GM21576 (cell line): ENCODE measurements at regions not wholly inside any gene's neighbourhood (a gene's known extent, or its start where the extent isn't known, plus 50 kb on each side); places are given as distances from the start of the nearest gene placed in this dataset.

Source experiments
- ATAC-seq: cut with Tn5 transposase; IDR thresholded peaks from one replicate; pipeline ENCODE4 v1.9.1; 2021; ENCODE audit warnings: mild to moderate bottlenecking, moderate library complexity; ENCODE audit not compliant: unreplicated experiment

DNA sequence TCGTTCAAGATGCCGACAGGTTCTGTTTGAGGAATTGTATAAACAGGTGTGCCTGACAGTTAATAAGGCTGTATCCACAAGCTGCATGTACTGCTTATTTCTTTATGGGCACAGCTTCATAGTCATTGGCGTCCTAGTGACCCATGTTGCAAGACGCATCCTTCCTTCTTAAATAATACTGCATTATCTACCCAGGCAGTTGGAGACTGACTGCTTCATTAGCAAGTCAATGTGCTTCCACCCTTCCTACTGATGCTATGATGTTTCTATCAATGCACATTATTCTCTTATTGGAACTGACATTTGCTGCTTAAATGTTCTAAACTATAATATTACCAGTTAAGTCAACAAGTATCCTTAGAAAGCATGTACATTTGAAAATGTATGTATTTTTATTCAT, 950.0 kb upstream of the MIR17HG start:
- ATAC-seq: no peak

DNA sequence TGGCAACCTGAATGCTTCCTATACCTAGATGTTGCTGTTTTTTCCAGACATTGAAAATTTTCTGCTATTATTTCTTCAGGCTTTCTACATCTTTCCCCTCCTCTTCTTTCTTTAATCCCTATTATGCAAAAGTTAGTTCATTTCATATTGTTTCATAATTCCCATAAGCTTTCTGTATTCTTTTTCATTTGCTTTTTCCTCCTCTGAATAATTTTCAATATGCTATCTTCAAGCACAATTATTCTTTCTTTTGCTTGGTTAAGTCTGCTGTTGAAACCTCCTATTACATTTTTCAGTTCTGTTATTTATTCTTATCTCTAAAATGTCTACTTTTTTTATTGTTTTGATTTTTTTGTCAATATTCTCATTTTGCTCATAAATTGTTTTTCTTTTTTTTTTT, 947.1 kb upstream of the MIR17HG start:
- ATAC-seq: no peak

DNA sequence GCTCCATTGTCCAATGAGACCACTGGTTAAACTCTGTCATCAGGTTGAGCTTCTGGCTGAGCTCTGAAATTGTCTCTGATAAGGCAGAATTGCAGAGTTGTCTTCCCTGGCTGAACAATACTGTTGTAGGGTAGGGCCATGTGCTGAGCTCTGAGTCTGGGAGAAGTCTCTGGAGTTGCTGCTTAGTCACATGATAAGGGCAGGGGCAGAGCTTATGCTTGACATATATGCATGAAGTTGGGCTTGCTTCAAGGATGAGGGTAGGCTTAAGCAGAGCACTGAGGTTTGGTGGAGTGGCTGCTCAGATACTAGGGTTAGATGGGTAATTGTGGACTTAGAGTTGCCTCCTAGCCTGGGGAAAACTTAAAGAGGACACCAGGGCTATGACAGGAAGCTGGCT, 946.3 kb upstream of the MIR17HG start:
- ATAC-seq: no peak

DNA sequence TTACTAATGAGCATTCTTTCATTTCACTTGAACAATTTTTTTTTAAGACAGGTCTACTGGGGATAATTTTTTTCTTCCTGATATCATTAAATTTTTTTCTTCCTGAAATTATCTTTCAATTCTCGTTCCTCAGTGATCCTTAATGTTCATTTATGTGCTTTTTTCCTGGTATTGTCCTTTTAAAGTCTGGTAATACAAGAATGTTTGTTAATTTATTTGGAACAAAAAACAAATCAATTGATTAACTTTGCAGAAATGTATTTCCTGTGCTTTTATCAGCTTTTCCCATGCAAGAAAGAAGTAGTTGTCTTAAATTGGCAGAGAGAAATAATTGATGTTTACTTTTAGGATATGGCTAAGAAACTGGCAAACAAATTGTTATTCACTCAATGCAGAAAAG, 945.4 kb upstream of the MIR17HG start:
- ATAC-seq: no peak

DNA sequence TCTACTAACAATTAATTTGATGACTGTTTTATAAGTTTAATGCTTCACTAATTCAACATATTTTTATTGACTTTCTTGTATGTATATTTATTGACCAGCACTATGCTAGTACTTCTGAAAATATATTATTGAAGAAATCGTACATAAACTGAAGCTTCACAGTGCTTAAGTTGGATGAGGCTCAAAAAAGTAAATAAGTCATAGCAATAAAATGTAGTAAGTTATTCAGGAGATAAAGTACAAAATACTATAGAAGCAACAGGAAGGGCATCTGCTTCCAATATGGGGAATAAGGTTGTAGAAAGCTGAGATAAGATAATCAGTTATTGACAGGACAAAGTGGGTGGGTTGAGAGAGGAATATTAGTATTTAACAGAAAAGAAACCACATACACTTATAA, 944.9 kb upstream of the MIR17HG start:
- ATAC-seq: no peak

DNA sequence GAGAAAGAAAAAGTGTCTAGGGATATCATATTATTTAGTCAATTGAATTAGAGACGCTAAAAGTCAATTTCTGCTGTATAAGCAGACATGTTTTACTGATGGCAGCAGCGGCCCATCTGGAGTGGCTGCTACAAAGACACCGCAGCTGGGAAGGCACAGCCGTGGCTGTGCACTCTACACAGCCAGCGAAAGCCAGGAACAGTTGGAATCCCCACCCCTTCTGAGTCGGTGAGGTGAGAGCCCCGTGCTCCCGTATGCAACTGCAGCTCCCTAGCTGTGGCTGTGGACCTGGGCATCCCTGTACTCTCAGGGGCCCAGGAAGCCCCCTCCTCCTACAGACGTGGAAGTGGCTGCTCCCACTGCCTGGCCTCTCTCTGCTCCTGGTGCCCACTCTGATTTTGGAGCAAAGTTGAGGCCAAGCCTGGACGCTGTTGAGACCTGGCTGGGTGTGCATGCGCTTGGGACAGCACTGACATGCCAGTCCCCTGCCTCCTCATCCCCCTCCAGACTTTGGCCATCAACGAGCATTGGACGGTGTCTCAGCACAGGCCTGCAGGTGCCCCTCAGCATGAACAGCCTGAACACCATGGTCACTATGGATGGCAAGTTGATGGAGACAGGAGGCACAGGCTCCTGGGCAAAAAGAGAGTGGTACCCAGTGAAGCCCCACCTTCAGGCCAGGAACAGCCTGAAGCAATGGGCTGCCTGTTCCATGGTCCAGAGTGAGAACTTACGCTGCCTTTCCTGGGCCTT, 944.0 kb upstream of the MIR17HG start:
- no peak for ATAC-seq

DNA sequence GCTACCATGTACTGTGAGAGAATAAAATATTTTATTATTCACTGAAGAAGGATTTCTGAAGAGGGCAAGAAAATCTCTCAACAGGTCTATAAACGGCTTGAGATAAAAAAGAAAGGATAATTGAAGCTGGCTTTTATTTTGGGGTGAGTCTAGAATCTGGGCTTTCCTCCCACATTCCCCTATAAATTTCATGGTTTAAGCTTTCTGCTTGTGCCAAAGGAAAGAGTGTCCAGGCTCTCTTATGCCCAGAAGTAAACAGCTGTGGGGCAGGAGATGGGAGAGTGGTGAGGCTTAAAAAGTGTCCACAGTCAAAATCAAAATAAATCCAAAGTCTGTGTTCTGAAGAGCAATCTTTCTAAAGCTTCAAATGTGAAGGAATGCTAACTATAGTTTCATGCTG, 942.2 kb upstream of the MIR17HG start:
- ATAC-seq: no peak

DNA sequence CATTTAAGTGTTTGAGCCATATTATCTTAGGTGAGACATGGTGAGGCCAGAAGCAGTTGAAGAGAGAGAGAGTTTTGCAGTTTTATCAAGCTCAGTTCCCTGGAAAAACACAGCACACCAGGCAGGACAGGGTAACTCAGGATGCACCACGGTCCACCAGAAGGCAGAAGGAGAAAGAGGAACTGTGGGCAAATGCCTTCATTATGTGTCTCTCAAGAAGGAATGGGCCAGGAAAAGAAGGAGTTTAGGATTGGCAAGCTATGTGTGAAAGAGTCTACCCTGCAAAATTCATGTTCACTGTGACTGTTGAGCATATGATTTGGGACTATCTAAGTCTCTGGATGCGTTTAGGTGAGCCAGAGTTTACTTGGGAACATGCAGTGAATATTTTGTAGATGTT, 934.5 kb upstream of the MIR17HG start:
- ATAC-seq: no peak

DNA sequence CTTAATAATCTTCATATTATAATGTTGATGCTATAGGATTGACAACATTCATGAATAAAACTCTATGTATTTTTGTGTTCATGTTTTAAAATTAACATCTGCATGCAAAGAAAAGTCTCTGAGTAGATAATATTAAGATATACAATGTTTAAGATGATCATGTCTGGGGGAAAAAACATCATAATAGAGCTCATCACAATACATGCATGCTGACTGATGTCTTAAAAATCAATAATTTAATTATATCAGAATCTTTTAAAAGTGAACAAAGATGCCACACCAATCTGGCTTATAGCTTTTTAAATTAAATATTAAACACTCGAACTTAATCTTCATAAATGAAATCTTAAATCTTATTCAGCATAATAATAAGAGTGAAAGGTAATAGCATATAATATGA, 933.9 kb upstream of the MIR17HG start:
- ATAC-seq: no peak

DNA sequence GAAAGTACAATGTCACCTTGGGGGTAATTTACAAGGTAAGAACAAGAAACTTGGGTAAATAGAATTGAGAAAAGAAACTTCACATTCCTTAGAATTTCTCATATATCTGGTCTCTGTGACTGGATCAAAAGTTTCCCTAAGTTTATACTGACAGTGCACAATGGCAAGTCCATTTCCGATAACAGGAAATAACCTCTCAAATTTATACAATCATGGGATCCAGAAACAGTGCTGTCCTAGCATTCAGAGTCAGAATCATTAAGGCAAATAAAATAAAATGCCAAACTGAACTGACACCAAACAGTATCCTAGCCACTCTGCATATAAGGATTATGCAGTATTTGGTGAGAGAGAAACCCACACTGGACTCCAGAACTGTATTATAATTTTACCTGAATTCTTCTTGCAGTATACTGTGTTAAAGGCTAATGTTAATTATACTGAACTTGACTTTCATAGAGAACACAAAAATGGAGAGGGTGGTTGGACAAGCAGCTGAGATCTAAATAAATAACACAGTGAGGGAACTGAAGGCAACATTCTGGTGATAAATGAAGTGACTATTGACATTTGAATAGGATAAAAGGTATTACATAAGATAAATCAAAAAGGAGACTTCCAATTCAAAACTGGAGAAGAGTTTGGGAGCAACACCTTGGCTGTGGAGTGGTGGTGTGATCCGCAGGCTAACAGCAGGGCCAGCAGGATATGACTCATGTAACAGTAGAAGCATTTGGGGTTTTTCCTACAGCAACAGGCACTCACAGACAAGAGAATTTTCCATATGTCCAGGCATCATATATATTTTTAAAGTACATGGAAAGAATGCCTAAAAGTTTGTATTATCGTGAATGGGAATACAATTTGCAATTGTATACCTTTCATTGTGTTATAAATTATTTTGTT, 932.5 kb upstream of the MIR17HG start:
- ATAC-seq: no peak

DNA sequence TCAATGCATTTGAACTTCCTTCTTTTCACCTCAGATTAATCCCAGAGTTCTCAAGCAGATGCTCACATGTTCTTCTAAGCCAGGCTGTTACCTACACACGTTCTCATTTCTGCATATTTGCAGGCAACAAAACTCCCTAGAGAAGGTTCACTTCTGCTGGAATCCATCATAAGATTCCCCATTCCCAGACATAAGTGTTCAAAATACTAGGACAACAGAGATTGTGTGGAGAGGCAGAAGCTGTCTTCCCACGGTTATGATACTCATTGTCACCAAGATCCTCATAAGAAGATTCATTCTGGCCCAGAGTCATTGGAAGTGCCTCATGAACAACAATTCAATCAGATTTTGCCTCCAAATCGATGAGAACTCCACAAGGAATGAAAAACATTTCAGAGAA, 931.6 kb upstream of the MIR17HG start:
- ATAC-seq: no peak

DNA sequence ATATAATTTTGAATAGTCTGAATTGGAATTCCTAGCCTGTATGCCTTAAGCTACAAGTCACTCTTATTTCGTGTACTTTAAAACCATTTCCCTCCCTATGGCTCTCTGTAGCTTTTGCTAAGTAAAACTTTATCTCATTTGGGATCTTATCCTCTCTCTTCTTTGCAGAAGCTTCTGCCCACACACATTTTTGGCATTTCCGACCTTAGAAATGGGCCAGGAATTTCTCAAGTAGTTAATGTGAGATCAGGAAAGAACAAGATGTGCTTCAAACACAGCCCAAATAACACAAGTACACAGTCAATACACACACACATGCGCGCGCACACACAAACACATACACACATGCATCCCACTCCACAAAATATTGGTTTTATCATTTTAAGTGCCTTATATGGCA, 931.0 kb upstream of the MIR17HG start:
- ATAC-seq: no peak

DNA sequence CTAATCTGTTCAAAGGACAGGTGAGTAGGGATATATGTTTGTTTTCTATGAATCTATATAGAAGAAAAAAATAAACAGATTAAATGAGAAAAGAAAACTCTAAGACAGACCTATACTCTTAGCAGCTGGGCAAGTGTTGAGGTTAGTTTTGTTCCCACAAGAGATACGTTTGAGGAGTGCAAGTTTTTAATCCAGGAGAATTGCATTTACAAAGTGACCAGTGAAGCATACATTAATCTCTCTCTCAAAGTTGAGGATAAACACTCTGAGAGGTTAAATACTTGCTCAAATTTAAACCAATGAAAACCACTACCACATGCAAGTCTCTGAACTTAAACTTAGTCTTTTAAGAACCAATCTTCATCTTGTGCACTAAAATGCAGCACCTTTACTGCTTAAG, 930.5 kb upstream of the MIR17HG start:
- no peak for ATAC-seq

DNA sequence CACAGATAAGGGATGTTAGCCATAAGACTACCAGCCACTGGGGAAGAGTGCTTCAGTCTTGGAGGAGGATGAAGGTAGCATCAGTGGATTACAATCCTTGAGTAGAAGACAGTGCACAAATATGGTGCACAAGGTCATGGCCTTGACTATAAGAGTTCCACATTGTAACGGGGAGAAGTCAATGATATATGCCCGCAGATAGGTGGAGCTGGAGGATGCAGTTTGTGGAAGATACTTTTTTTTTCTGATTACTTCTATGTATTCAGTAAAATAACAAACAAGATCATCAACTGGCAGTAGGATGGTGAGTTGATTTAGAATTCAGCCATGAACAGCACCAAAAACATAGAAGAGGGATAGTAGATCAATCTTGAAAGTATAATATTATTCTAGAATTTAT, 926.8 kb upstream of the MIR17HG start:
- no peak for ATAC-seq

DNA sequence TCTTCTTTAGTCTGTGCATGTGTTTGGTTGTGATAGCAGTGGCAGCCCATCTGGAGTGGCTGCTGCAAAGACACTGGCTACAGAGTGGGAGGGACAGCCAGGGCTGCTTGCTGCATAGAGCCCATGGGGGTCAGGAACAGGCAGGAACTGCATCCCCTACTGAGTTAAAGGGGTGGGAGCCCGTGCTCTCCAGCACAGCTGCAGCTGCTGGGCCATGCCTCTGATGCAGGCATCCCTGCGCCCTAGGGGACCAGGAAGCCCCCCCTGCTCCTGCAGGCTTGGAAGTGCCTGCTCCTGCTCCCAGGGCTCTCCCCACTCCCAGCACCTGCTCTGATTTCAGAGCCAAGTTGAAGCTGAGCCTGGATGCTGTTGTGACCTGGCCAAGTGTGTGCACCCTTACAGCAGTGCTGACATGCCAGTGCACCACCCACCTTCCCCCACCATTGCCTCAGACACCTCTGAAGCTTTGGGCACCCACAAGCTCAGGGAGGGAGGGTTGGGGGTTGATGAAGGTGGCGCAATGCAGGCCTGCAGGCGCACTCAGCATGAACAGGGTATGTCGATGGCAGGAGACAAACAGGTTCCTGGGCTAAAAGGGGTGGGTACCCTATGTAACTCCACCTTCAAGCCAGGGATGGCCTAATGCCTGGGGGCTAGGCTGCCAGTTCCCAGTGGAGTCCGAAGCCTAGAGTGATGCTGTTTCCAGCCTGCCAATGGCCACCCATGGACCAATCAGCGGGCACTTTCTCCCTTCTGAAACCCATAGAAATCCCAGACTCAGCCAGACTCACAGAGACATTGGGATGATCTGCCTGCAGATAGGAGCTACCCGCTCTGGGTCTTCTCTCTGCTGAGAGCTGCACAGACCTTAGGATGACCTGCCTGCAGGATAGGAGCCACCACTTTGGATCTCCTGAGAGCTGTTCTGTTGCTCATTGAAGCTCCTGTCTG, 919.9 kb upstream of the MIR17HG start:
- ATAC-seq: no peak

DNA sequence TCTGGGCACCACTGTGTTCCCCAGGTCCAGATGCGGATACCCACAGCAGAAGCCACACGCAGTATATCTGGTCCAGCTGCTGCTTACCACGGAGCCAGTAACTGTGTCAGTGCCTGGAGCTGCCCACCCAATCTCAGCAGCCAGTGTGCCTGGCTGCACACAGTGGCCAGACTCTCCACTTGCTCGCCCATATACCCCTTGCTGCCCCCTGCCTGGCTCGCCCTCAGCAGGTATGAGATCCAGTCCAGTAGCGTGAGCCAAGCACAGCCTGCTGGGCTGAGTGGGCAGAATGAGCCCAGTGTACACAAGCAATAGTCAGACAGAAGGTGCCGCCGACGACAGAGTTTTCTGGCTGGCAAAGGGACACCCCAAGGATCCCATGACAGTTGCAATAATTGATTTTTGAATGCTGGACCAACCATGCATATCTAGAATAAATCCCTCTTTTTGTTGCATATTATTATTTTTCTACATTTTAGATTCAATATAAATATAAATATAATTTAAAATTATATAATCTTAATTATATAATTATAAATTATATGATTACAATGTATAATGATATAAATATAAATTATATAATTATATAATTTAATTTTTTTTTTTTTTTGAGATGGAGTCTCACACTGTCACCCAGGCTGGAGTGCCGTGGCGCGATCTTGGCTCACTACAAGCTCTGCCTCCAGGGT, 918.8 kb upstream of the MIR17HG start:
- ATAC-seq: no peak

DNA sequence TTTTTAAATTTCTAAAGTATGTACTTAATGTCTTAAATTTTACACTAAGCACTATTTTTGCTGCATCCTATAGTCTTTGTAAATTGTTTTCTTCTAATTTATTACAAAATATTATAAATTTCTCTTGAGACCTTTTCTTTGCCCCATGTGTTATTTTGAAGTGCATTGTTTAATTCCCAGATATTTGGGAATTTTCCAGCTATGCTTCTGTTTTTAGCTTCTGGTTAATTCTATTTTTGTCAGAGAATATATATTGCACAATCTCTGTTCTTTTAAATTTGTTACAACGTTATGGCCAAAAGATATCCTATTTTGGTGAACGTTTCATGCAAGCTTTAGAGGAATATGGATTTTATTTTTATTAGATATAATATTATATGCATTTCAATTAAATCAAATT, 917.4 kb upstream of the MIR17HG start:
- no peak for ATAC-seq

DNA sequence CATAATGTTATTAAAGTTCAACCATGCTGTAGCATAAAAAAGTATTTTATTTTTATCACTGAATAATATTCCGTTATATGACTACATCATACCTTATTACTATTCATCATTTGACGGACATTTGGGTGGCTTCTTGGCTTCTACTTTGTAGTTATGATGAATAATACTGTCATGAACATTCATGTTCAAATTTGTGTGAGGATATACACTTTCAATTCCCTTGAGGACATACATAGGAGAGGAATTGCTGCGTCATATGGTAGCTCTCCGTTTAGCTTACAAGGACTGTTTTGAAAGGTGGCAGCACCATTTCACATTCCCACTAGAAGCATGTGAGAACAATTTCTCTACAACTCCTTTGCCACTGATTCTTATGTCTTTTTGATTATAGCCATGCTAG, 910.8 kb upstream of the MIR17HG start:
- no peak for ATAC-seq

DNA sequence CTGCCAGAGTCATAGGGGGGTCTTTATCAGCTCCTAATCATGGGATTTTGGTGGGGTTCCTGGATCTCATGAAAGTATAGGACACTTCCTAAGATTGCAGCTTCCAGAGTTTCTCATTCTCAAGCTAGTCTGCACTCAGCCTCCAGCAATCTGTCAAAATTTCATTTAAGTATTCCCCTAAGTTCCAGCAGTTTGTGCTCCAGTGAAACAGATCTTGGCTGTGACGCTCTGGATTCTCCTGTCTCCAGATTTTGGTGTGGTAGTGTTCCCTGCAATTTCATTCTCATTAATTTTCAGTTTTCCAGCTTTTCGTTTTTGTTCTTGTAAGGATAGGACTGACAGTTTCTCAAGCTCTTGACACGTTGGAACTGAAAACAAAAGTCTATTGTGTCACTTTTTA, 908.9 kb upstream of the MIR17HG start:
- no peak for ATAC-seq

DNA sequence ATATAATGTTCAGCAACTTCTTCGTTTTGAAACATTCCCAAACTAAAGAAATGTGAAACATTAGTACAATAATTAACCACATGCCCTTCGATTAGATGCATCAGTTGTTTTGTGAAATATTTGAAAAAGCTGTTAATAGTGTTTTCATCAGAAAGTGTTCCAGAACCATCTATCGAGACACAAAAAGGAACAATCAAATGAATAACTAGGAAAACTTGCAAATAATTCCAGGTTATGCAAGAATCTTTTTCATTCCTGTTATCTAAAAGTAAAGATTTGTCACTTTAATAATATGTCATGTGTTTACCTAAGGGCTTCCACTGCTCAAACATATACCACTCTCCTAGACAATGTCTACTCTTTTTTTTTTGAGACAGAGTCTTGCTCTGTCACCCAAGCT, 904.2 kb upstream of the MIR17HG start:
- ATAC-seq: no peak

DNA sequence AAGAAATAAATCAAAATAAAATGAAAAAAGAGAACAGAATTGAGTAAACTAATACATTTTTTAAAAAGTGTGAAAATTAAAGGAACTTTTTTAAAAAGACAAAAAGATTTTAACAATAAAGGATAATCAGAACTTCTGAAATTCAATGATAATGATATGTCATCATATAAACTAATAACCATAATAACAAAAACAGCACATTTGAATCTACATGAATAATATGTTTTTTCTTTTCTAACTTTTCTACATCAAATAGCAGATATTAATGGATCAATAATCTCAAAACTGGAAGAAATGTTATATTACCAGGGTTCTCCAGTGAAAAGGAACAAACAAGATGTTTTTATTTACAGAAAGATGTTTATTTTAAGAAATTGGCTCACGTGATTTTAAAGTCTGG, 903.3 kb upstream of the MIR17HG start:
- ATAC-seq: no peak
